Upper lobe of right lung (tissue), 1 donor: ENCODE measurements at regions not wholly inside any gene's neighbourhood (a gene's known extent, or its start where the extent isn't known, plus 50 kb on each side); places are given as distances from the start of the nearest gene placed in this dataset.

Source experiments
- ATAC-seq: fragments of 200-7000 bp; cut with Tn5 transposase; one replicate; pipeline ENCODE4 v1.9.1; 2020; ENCODE audit warnings: mild to moderate bottlenecking, moderate library complexity
- DNase-seq: peaks from one replicate; pipeline ENCODE4 v3.0.0-alpha.2; 2020
- H3K27ac ChIP-seq: fragments of 200-600 bp; one replicate; pipeline ENCODE4 v1.8.0; 2022
- H3K27me3 ChIP-seq: fragments of 200-600 bp; one replicate; pipeline ENCODE4 v1.8.0; 2022; ENCODE audit warnings: mild to moderate bottlenecking
- H3K36me3 ChIP-seq: fragments of 200-600 bp; one replicate; pipeline ENCODE4 v1.8.0; 2022
- H3K4me1 ChIP-seq: fragments of 200-600 bp; one replicate; pipeline ENCODE4 v1.8.0; 2022
- H3K4me3 ChIP-seq: fragments of 200-600 bp; one replicate; pipeline ENCODE4 v1.8.0; 2022; ENCODE audit warnings: mild to moderate bottlenecking
- H3K9me3 ChIP-seq: fragments of 200-600 bp; one replicate; pipeline ENCODE4 v1.8.0; 2022
- intact Hi-C: fragments of 100-400 bp; cut with DNase I; formaldehyde crosslinking; loops from one replicate; pipeline ENCODE4 v1.11.0; 2022
- TF ChIP-seq, protein P1 (sequence below): fragments of 200-600 bp; IDR thresholded peaks from one replicate; pipeline ENCODE4 v1.8.0; 2022; ENCODE audit warnings: antibody characterized with exemption
- donor health status: DM: no; HTN: yes; CAD: no; lungs with severe emphysema.

DNA sequence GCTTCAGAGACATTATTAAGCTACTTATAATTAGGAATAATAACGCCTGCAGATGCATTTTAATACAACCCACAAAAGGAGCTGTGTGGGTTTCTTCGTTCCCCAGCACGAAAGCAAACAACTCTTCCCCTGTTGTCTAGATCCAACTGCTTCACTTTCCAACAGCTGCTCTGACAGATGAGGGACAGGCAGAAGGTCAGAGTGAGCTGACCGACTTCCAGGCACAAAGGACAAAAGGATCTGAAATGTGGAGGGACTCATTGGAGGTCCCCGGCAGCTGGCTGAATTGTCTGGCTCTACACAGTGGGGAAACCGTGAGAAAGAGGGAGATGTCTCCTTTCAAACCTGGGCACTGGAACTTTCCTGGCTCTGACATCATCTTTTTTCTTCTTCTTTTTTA lies 79.1 kb upstream of the ALDH1B1 start:
- Histone ChIP-seq H3K4me1 (peaks cover 1% of the 10 kb centered on the region), H3K9me3 (no peaks in the 10 kb centered on the region), H3K27me3 (no peaks in the 10 kb centered on the region), H3K27ac (no peak overlapping the region), H3K4me3 (no peak overlapping the region), H3K36me3 (no peaks in the 10 kb centered on the region)
- intact Hi-C loops: no loop called here
- no peak for DNase-seq
- no peak for ATAC-seq
- TF ChIP-seq, protein P1, sequence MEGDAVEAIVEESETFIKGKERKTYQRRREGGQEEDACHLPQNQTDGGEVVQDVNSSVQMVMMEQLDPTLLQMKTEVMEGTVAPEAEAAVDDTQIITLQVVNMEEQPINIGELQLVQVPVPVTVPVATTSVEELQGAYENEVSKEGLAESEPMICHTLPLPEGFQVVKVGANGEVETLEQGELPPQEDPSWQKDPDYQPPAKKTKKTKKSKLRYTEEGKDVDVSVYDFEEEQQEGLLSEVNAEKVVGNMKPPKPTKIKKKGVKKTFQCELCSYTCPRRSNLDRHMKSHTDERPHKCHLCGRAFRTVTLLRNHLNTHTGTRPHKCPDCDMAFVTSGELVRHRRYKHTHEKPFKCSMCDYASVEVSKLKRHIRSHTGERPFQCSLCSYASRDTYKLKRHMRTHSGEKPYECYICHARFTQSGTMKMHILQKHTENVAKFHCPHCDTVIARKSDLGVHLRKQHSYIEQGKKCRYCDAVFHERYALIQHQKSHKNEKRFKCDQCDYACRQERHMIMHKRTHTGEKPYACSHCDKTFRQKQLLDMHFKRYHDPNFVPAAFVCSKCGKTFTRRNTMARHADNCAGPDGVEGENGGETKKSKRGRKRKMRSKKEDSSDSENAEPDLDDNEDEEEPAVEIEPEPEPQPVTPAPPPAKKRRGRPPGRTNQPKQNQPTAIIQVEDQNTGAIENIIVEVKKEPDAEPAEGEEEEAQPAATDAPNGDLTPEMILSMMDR: no peak

DNA sequence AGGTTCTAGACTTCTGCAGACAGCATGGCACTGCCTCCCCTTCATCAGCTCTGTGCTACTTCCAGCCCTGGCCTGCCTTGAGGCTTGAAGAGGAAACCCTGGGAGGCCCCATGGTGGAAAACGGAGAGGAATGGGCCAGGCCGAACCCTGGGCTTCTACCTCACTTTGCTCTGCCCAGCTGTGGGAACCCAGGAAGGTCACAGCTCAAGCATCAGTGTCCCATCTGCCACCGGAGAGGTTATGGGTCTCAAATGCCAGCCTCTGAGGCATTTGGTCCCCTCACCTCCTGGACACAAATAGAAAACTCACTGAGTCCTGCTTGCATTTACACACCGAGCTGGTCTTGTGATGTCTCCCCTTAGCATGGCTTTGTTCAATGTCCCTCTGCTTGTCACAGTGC lies 80.1 kb upstream of the ALDH1B1 start:
- no peak overlapping the region for H3K27ac ChIP-seq
- H3K27me3 ChIP-seq: no peaks in the 10 kb centered on the region
- DNase-seq: no peak
- TF ChIP-seq, protein P1: no peak
- no peak for ATAC-seq
- H3K4me1 ChIP-seq: no peaks in the 10 kb centered on the region
- no peaks in the 10 kb centered on the region for H3K9me3 ChIP-seq
- no peak overlapping the region for H3K4me3 ChIP-seq
- intact Hi-C loops: no loop called here
- no peaks in the 10 kb centered on the region for H3K36me3 ChIP-seq

DNA sequence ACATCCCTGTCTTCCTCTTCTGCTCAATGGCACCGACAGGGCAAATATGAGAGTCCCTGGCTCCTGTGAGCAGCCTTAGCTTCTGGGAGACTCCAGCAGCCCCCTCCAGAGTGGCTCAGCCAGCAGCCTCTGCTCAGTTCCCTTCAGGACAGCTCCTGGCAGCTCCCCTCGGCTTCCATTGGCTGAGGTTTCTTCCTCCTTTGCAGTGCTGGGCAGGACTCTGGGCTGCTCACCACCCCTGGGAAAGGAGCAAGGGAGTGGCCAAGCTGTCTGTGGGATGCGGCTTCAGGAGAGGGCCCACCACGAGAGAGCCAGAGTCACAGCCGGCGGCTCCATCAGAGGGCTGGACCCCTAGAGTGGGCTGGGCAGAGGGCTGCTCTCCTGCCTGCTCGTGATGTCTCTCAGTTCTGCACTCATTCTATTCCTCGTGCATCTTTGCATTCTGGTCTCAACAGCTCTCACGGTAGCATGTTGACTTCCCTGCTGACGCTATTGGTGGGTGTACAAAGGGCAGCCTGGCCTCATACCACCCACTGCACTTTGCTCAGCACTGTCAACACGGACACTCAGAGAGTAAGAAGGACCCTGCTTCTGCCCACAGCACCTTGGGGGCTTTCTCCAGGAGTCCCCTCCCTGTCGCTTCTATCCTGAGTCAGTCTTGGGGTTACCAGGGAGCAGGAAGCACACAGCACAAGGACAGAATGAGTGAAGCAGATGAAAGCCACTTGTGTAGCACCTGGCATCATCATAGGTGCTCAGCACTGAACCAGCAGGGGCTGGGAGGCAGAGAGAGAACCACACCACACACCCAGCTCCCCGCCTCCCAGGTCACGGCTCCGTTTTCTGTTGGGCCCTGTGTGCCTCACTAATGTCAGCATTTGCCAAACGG lies 80.9 kb upstream of the ALDH1B1 start:
- intact Hi-C loops: no loop called here
- ATAC-seq: no peak
- no peak overlapping the region for H3K27ac ChIP-seq

DNA sequence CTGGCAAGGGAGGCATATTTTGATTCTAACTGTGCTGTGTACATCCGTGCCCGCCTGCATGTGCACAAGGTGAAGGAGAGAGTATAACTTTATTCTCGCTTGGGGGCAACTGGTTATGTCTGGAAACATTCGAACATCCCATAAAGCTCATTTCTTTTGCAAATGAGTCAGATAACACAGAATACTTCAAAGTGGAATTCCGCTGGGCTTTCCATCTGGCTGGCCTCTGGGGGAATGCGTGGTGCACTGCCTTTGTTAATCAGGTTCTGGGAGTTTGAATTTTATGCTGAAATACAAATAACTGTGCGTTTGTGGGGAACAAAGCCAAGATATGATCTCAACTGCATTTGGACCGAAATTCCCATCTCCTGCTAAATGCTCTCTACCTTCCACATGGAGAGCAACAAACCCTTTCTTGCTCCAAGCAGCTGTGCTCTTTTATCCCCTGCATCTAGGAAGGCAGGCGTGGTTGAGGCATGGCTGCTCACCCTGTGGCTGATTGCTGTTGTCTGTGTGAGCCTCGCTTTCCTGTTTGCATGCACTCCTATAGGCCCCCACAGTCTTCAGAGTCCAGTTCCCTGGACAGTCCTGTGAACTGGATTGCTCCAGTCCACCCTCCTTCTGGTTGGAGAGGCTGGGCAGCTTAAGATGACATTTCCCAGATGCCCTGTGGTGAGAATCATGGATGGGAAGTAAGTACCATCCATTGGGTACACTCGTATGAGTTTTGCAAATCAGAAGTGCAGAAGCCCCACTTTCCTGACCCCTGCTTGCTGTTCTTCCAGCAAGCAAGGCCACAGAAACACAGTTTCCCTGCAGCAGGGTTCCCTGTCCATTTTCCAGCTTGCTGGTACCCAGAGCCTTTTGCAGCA lies 82.9 kb upstream of the ALDH1B1 start:
- ATAC-seq: no peak
- Histone ChIP-seq H3K4me3 (no peak overlapping the region), H3K9me3 (no peaks in the 10 kb centered on the region), H3K36me3 (no peaks in the 10 kb centered on the region), H3K27ac (no peak overlapping the region), H3K27me3 (no peaks in the 10 kb centered on the region), H3K4me1 (no peaks in the 10 kb centered on the region)
- DNase-seq: no peak
- intact Hi-C loops: no loop called here
- TF ChIP-seq, protein P1: no peak

More for the DNA sequence above, 80.9 kb upstream of the ALDH1B1 start:
- Histone ChIP-seq H3K4me3 (no peak overlapping the region), H3K9me3 (no peaks in the 10 kb centered on the region), H3K4me1 (no peaks in the 10 kb centered on the region), H3K36me3 (no peaks in the 10 kb centered on the region), H3K27me3 (no peaks in the 10 kb centered on the region)
- TF ChIP-seq, protein P1: no peak
- DNase-seq: no peak

DNA sequence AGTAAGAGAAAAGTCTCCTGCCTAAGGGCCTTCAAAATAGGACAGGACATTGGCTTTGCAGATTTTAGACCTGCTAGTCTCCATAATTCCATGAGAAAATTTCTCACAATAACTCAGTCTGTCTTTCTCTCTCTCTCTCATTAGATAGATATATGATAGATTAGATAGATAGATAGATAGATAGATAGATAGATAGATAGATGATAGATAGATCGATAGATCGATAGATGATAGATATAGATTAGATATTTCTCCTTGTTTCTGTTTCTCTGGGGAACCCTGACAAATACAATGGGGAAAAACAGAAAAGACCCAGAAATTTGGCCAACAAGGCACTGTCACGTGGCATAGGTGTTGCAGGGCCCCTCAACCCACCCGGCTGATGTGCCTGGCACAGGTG lies 84.4 kb upstream of the ALDH1B1 start:
- no peaks in the 10 kb centered on the region for H3K36me3 ChIP-seq
- no peak overlapping the region for H3K27ac ChIP-seq
- no peaks in the 10 kb centered on the region for H3K4me1 ChIP-seq
- no peaks in the 10 kb centered on the region for H3K27me3 ChIP-seq
- ATAC-seq (no peak), DNase-seq (no peak)
- intact Hi-C loops: no loop called here
- H3K9me3 ChIP-seq: no peaks in the 10 kb centered on the region
- no peak overlapping the region for H3K4me3 ChIP-seq
- TF ChIP-seq, protein P1: no peak
